ENCODE measurements at regions not wholly inside any gene's neighbourhood (a gene's known extent, or its start where the extent isn't known, plus 50 kb on each side); places are given as distances from the start of the nearest gene placed in this dataset.

DNA sequence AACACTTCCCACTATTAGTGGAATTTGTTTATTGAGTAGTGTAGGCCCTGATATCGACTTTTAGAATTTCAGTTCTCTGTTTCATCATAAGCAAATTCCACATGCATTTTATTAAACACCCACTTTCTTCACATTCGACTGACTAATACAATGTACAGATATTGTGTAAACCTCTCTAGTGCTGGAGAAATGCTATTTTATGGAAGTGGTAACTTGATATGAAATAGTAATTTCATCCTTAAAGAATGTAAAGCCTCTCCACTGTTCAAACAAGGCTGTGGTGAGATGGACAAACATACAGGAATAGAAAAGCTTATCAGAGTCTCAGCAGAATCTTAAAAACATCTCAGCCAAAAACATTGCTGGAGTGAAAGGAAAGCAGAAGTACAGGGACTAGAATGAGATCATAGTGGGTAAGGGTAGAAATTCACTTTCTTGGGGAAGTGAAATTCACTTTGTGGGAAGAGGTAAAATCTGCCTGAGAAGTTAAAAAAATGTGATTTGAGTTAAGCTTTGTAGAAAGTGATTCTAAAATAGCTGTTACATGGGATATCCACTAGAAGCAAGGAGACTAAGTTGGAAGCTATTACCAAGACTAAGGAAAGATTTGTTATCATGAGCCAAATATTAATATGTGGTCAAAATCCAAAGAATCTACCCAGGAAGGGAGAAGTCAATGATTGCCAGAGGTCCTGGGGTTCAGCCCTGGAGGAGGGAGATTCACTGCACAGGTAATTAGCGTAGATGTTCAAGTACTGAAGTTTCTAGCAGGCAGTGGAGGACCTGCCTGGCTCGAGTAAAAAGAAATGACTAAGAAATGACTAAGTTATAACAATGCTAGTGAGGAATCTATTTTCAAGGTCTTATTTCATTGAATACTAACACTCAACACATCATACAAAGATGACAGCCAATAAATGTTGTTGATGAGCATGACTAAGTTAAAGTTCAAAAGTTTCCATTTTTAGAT is 398.3 kb upstream of the FAM47C start:
- Histone ChIP-seq H3K27ac (ENCODE audit: low read length) (no peak overlapping the region), H3F3A (ENCODE audit: insufficient read depth, low read length) (no peaks in the 10 kb centered on the region), H3K4me1 (ENCODE audit: low read length) (no peaks in the 10 kb centered on the region), H3K4me3 (ENCODE audit: low read length) (no peak overlapping the region), H3K4me2 (ENCODE audit: low read depth, low read length) (no peak overlapping the region), H3K9me2 (replicated peaks; ENCODE audit: insufficient read depth, low read length) (no peaks in the 10 kb centered on the region), H4K20me1 (ENCODE audit: insufficient read depth, low read length) (no peaks in the 10 kb centered on the region), H3K79me2 (ENCODE audit: low read length) (no peaks in the 10 kb centered on the region), H3K9ac (ENCODE audit: low read length) (no peak overlapping the region), H3K9me3 (replicated peaks; ENCODE audit: insufficient read depth, low read length) (no peaks in the 10 kb centered on the region), H2AFZ (ENCODE audit: low read length) (no peak overlapping the region), H3K36me3 (replicated peaks; ENCODE audit: insufficient read depth, low read length) (no peaks in the 10 kb centered on the region), H3K27me3 (replicated peaks; ENCODE audit: insufficient read depth, low read length) (no peaks in the 10 kb centered on the region)
- TF ChIP-seq EZH2 (optimal IDR thresholded peaks at IDR 0.05; ENCODE audit: low read depth, low read length), result no peak
- no peak for TF ChIP-seq CTCF (IDR thresholded peaks at IDR 0.05; ENCODE audit: low read length)
- no peak for TF ChIP-seq EZH2phosphoT487 (IDR thresholded peaks at IDR 0.05; ENCODE audit: low read length)
- no peak for DNase-seq

- no peaks in the 10 kb centered on the region for H3K4me1 ChIP-seq (ENCODE audit: low read length)
- H3K79me2 ChIP-seq (ENCODE audit: low read length), result no peaks in the 10 kb centered on the region
- no peak for DNase-seq
- H3K9me3 ChIP-seq (replicated peaks; ENCODE audit: insufficient read depth, low read length), result no peaks in the 10 kb centered on the region
- no peaks in the 10 kb centered on the region for H3K27me3 ChIP-seq (replicated peaks; ENCODE audit: insufficient read depth, low read length)
- no peak overlapping the region for H3K27ac ChIP-seq (ENCODE audit: low read length)
- H3K36me3 ChIP-seq (replicated peaks; ENCODE audit: insufficient read depth, low read length), result no peaks in the 10 kb centered on the region
- no peaks in the 10 kb centered on the region for H3K9me2 ChIP-seq (replicated peaks; ENCODE audit: insufficient read depth, low read length)
- TF ChIP-seq EZH2 (optimal IDR thresholded peaks at IDR 0.05; ENCODE audit: low read depth, low read length), result no peak
- TF ChIP-seq CTCF (IDR thresholded peaks at IDR 0.05; ENCODE audit: low read length), result no peak
- TF ChIP-seq EZH2phosphoT487 (IDR thresholded peaks at IDR 0.05; ENCODE audit: low read length), result no peak
- H2AFZ ChIP-seq (ENCODE audit: low read length), result no peak overlapping the region
- H3K9ac ChIP-seq (ENCODE audit: low read length), result no peak overlapping the region
- no peaks in the 10 kb centered on the region for H3F3A ChIP-seq (ENCODE audit: insufficient read depth, low read length)
- H4K20me1 ChIP-seq (ENCODE audit: insufficient read depth, low read length), result no peaks in the 10 kb centered on the region
- H3K4me2 ChIP-seq (ENCODE audit: low read depth, low read length), result no peak overlapping the region
- H3K4me3 ChIP-seq (ENCODE audit: low read length), result no peak overlapping the region
Observed at GRCh38 chrX:36626898-36627297, 381.3 kb upstream of the FAM47C start.

- no peaks in the 10 kb centered on the region for H3F3A ChIP-seq (ENCODE audit: insufficient read depth, low read length)
- H3K79me2 ChIP-seq (ENCODE audit: low read length), result no peaks in the 10 kb centered on the region
- H3K9me3 ChIP-seq (replicated peaks; ENCODE audit: insufficient read depth, low read length), result no peaks in the 10 kb centered on the region
- no peak overlapping the region for H2AFZ ChIP-seq (ENCODE audit: low read length)
- no peaks in the 10 kb centered on the region for H3K9me2 ChIP-seq (replicated peaks; ENCODE audit: insufficient read depth, low read length)
- no peak overlapping the region for H3K9ac ChIP-seq (ENCODE audit: low read length)
- no peaks in the 10 kb centered on the region for H3K36me3 ChIP-seq (replicated peaks; ENCODE audit: insufficient read depth, low read length)
- H3K4me2 ChIP-seq (ENCODE audit: low read depth, low read length), result no peak overlapping the region
- H3K4me1 ChIP-seq (ENCODE audit: low read length), result no peaks in the 10 kb centered on the region
- no peak for DNase-seq
- H4K20me1 ChIP-seq (ENCODE audit: insufficient read depth, low read length), result no peaks in the 10 kb centered on the region
- H3K27me3 ChIP-seq (replicated peaks; ENCODE audit: insufficient read depth, low read length), result no peaks in the 10 kb centered on the region
- H3K4me3 ChIP-seq (ENCODE audit: low read length), result no peak overlapping the region
- H3K27ac ChIP-seq (ENCODE audit: low read length), result no peak overlapping the region
- no peak for TF ChIP-seq CTCF (IDR thresholded peaks at IDR 0.05; ENCODE audit: low read length)
Observed at GRCh38 chrX:36640232-36640631, 367.9 kb upstream of the FAM47C start.
